Nephron progenitor cell (in vitro differentiated cells): ENCODE measurements at regions not wholly inside any gene's neighbourhood (a gene's known extent, or its start where the extent isn't known, plus 50 kb on each side); places are given as distances from the start of the nearest gene placed in this dataset.

ENCODE experiments used
- DNase-seq: peaks from one replicate; pipeline ENCODE4 v3.0.0; 2021
- H3K27ac Mint-ChIP-seq: 2 replicates; pipeline ENCODE4 v1.8.0; 2021; ENCODE audit warnings: mild to moderate bottlenecking, moderate library complexity, mixed read lengths
- H3K27me3 Mint-ChIP-seq: 2 replicates; pipeline ENCODE4 v1.8.0; 2021; ENCODE audit warnings: mild to moderate bottlenecking, low read depth, mixed read lengths; ENCODE audit not compliant: poor library complexity
- H3K36me3 Mint-ChIP-seq: 2 replicates; pipeline ENCODE4 v1.8.0; 2021; ENCODE audit warnings: low read depth, mixed read lengths
- H3K4me1 Mint-ChIP-seq: 2 replicates; pipeline ENCODE4 v1.8.0; 2021; ENCODE audit warnings: mixed read lengths
- H3K4me3 Mint-ChIP-seq: 2 replicates; pipeline ENCODE4 v1.8.0; 2021; ENCODE audit warnings: mild to moderate bottlenecking, moderate library complexity, mixed read lengths
- H3K9me3 Mint-ChIP-seq: 2 replicates; pipeline ENCODE4 v1.8.0; 2021; ENCODE audit warnings: mild to moderate bottlenecking, moderate library complexity, mixed read lengths
- TF ChIP-seq, protein P1 (sequence below): fragments of 200-600 bp; sonication (generic); IDR thresholded peaks from 2 replicates; pipeline ENCODE4 v1.5.0; 2021; ENCODE audit warnings: antibody characterized with exemption

GRCh38 chr22:49312601-49313000 lies 515.1 kb downstream of the BRD1 start:
- Mint-ChIP-seq H3K4me3 (no peak overlapping the region), H3K27me3 (peaks cover 44% of the 10 kb centered on the region), H3K36me3 (no peaks in the 10 kb centered on the region), H3K4me1 (no peaks in the 10 kb centered on the region), H3K9me3 (no peaks in the 10 kb centered on the region), H3K27ac (no peak overlapping the region)
- no peak for DNase-seq
- TF ChIP-seq, protein P1, sequence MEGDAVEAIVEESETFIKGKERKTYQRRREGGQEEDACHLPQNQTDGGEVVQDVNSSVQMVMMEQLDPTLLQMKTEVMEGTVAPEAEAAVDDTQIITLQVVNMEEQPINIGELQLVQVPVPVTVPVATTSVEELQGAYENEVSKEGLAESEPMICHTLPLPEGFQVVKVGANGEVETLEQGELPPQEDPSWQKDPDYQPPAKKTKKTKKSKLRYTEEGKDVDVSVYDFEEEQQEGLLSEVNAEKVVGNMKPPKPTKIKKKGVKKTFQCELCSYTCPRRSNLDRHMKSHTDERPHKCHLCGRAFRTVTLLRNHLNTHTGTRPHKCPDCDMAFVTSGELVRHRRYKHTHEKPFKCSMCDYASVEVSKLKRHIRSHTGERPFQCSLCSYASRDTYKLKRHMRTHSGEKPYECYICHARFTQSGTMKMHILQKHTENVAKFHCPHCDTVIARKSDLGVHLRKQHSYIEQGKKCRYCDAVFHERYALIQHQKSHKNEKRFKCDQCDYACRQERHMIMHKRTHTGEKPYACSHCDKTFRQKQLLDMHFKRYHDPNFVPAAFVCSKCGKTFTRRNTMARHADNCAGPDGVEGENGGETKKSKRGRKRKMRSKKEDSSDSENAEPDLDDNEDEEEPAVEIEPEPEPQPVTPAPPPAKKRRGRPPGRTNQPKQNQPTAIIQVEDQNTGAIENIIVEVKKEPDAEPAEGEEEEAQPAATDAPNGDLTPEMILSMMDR = no peak

GRCh38 chr22:49310354-49310753 lies 517.3 kb downstream of the BRD1 start:
- no peak overlapping the region for H3K4me3 Mint-ChIP-seq
- DNase-seq = no peak
- TF ChIP-seq, protein P1 = no peak
- no peaks in the 10 kb centered on the region for H3K36me3 Mint-ChIP-seq
- H3K27ac Mint-ChIP-seq = no peak overlapping the region
- no peaks in the 10 kb centered on the region for H3K9me3 Mint-ChIP-seq
- no peaks in the 10 kb centered on the region for H3K4me1 Mint-ChIP-seq
- H3K27me3 Mint-ChIP-seq = peaks cover 31% of the 10 kb centered on the region

DNA sequence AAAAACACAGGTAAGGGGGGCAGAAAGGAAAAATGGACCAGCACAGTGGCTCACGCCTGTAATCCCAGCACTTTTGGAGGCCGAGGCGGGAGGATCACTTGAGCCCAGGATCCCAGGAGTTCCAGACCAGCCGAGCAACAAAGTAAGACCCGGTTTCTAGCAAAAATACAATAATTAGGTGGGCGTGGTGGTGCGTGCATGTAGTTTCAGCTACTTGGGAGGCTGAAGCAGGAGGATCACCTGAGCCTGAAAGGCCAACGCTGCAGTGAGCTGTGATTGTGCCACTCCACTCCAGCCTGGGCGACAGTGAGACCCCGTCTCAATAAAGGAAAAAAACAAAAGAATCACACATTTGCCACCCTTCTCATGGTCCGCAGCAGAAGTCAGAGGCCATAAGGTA lies 519.4 kb downstream of the BRD1 start:
- no peak for DNase-seq
- peaks cover 2% of the 10 kb centered on the region for H3K4me1 Mint-ChIP-seq
- H3K36me3 Mint-ChIP-seq = no peaks in the 10 kb centered on the region
- no peaks in the 10 kb centered on the region for H3K9me3 Mint-ChIP-seq
- peaks cover 32% of the 10 kb centered on the region for H3K27me3 Mint-ChIP-seq
- TF ChIP-seq, protein P1 = no peak
- peak overlapping the region; percentile 45 for H3K27ac Mint-ChIP-seq
- no peak overlapping the region for H3K4me3 Mint-ChIP-seq

DNA sequence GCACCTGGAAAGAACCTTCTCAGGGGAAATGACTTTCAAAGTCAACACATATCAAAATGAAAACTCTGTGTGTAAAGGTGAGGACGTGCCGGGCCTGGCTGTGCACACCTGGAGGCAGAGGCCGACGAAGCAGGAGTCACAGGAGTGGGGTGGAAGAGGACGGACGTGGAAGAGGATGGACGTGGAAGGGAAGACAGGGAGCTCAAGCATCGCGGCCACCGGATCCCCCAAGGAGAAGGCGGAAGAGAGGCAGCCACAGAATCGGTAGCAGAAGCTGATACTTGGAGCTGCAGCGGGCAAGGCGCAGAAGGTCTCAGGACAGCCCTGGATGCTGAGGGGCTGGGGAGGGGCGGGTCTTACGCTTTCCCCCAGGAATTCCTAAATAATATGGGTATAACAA lies 519.8 kb downstream of the BRD1 start:
- TF ChIP-seq, protein P1 = no peak
- Mint-ChIP-seq H3K27ac (no peak overlapping the region), H3K4me3 (no peak overlapping the region), H3K4me1 (peaks cover 7% of the 10 kb centered on the region), H3K36me3 (no peaks in the 10 kb centered on the region), H3K9me3 (no peaks in the 10 kb centered on the region), H3K27me3 (peaks cover 28% of the 10 kb centered on the region)
- no peak for DNase-seq

GRCh38 chr22:49307481-49307830 lies 520.2 kb downstream of the BRD1 start:
- H3K27ac Mint-ChIP-seq = no peak overlapping the region
- DNase-seq = no peak
- peaks cover 24% of the 10 kb centered on the region for H3K27me3 Mint-ChIP-seq
- H3K4me1 Mint-ChIP-seq = peaks cover 10% of the 10 kb centered on the region
- no peaks in the 10 kb centered on the region for H3K9me3 Mint-ChIP-seq
- H3K4me3 Mint-ChIP-seq = no peak overlapping the region
- no peaks in the 10 kb centered on the region for H3K36me3 Mint-ChIP-seq
- TF ChIP-seq, protein P1 = no peak

GRCh38 chr22:49306632-49307480 lies 520.8 kb downstream of the BRD1 start:
- no peaks in the 10 kb centered on the region for H3K36me3 Mint-ChIP-seq
- no peak overlapping the region for H3K27ac Mint-ChIP-seq
- no peak overlapping the region for H3K4me3 Mint-ChIP-seq
- H3K27me3 Mint-ChIP-seq = peaks cover 23% of the 10 kb centered on the region
- H3K9me3 Mint-ChIP-seq = no peaks in the 10 kb centered on the region
- peaks cover 10% of the 10 kb centered on the region for H3K4me1 Mint-ChIP-seq
- TF ChIP-seq, protein P1 = no peak
- no peak for DNase-seq
